CD4-positive, alpha-beta T cell treated with Interferon gamma for 1 hour (primary cell): ENCODE measurements at regions not wholly inside any gene's neighbourhood (a gene's known extent, or its start where the extent isn't known, plus 50 kb on each side); places are given as distances from the start of the nearest gene placed in this dataset.

Experiments used
- DNase-seq: peaks from one replicate; pipeline ENCODE4 v3.0.0-alpha.2; 2020

DNA sequence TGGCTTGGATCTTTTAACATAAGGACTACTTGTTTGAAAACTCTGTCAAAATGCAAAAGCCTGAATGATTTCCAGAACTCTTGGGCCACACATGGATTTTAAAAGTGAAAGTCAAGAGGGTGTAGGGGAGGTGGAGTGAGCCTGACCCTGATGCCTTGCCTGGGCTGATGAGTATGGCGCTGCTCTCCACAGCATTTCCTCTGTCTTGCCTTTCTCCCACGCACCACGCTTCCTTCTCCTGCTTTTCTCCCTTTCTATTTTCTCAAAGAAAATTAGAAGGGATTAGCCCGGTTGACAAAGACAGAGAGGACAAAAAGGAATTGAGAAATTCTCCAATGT is 207.0 kb upstream of the CCDC68 start:
- no peak for DNase-seq

- no peak for DNase-seq
These were observed 204.3 kb upstream of the CCDC68 start for GRCh38 chr18:55163550-55163949.

- DNase-seq, result no peak
These were observed 202.7 kb upstream of the CCDC68 start for GRCh38 chr18:55161916-55162315.

- DNase-seq, result no peak
These were observed 199.8 kb upstream of the CCDC68 start for GRCh38 chr18:55159027-55159426.

- DNase-seq, result no peak
These were observed 199.3 kb upstream of the CCDC68 start for GRCh38 chr18:55158570-55158969.

DNA sequence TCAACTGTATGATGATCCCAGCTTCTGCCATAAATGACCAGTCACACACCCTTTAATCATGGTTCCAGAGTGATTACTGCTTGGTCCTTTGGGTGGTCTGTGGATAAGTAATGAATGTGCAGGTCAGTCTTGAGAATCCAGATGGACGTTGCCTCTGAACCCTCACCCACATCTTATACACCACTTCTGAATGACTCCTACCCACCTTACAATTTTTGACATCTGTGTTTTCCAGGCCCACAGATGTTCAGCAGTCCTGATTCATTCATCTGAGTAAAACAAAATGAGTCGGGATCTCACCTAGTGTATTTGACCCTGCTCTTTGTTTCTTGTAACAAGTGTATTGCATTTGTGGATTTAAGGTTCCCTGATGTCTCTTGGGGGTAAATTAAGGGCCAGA is 194.1 kb upstream of the CCDC68 start:
- no peak for DNase-seq

DNA sequence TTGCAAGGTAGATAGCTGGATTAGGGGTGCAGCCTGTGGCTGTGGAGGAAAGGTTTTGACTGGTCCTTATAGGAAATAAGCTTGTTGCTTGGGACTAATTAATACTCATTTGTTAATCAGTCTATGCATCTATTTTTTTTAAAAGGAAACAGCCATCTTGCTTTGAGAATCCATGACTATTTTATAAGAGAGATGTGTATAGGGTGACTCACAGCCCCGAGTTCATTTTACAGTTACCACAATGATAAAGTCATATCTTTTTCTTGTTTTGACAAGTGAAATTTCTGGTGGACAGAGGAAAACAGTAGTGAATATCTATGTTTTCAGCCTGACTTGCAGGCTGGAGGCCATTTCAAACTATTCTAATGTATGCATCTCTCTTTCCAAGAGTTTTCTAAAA is 193.5 kb upstream of the CCDC68 start:
- DNase-seq, result no peak

- no peak for DNase-seq
These were observed 190.7 kb upstream of the CCDC68 start for GRCh38 chr18:55149994-55150393.

- DNase-seq, result no peak
These were observed 188.5 kb upstream of the CCDC68 start for GRCh38 chr18:55147791-55148190.

GRCh38 chr18:55144193-55144930 is 185.1 kb upstream of the CCDC68 start:
- DNase-seq, result no peak

DNA sequence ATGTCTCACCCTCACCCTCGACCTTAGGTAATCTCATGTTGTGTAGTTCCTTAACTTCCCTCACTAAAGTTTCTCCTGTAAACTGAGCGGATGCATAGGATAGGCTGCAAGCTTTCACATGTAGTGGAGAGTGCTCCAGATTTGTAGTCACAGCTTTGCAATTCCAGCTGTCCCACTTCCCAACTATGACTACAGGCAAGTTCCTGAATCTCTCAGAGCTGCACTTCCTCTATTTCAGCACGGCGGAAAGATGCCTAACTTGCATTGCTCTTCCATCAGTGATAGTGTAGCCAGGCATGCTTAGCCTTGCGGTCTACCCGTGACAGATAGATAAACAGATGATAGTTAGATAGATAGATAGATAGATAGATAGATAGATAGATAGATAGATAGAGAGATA is 183.1 kb upstream of the CCDC68 start:
- no peak for DNase-seq

DNA sequence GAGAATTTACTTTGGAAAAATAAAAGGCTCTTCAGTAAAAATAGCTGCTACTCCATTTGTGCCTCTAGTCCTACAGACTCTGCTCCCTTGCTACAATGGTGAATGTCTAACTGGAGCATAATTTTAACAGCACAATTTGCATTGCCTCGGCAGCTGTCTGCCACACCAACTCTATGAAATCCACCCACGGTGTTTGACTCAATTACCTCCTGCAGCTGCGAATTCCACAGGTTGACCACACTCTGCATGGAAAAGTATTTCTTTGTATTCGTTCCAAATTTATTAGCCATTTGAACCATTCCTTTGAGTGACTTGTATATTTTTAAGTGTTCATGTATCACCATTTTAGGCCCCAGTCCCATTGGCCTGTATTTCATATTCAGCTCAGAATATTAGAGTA is 182.1 kb upstream of the CCDC68 start:
- DNase-seq, result no peak

DNA sequence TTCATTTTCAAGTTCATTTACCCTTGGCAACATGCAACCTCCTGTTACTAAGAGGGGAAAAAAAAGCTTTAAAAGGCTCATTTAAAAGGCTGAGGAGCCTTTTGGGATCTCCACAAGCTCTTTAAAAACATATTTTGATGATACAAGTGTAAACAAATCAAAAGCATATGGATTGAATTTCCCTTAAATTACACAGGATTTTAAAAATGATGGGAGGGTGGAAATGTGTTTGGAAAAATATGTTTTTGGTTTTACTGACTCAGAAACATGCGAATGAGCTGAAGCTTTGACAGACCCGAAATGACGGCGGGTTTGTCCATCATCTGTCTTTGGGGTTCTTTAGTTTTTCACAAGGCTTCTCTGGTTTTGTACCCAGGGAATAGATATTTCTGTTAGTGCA is 180.6 kb upstream of the CCDC68 start:
- DNase-seq, result no peak

DNA sequence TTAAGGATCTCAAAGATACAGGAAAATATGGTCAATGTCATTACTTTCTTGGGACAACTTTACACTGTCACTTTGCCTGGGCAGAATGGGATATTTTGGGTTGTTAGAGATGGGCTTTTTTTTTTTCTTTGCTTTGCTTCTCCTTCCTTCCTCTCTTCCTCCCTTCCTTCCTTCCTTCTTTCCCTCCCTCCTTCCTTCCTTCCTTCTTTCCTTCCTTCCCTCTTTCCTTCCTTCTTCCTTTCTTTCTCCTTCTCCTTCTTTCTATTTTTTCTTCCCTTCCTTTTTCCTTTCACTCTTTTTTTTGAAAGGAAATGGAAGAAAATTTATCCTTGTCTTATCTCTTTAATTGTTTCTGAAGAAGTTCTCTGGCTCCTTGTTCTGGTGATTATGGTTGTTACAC is 180.0 kb upstream of the CCDC68 start:
- DNase-seq, result no peak

DNA sequence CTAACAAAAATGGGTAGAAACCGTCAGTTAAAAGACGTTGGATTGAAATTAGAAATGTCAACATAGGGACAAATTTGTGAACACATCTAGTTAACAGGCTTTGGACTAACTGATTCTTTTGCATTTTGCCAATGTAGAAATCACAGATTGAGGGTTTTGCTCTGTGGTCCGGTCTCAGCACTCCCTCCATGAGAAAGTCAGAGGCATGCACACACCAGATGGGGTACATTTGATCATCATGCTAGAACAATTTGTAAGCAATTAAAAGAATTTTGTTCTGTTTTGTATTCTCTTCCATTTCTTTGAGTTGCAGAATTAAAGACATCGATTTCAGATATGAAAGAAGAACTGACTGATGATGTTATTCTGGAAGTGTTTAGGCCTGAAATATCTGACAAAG is 179.1 kb upstream of the CCDC68 start:
- DNase-seq, result no peak

DNA sequence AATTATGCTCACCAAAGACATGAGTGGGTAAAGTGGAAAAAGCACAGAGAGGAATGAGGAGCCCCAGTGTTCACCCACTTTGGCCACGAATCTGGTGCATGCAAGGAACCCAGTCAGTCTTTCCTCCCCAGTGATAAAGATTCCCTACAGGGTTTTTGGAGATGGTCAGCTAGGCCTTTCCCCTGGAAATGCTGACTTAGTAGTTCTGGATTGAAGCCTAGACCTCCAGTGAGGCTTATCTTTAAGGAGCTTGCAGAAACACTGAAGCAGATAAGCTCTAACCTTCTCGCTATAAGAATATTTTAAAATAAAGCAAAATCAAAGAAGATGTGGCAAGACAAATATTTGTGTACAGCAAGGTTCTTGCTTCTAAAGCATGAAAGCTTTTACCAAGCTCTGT is 178.3 kb upstream of the CCDC68 start:
- DNase-seq, result no peak

DNA sequence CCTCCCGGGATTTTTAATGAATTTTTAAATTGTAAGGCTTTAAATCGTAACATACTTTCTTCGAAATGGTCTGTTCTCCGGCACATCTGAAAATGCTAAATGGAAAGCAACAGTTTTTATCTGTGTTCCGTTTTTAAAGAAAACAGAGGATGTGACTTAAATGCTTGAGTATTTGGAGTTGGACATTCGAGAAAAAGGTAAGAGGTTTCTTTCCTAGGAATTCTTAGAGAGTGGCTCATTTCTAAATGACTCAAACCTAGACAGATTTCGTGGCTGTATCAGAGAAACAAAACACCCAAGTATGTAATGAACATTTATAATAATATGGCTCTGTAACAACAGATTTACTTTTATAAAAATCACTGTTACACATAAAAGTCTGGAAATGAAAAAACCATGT is 177.6 kb upstream of the CCDC68 start:
- no peak for DNase-seq

DNA sequence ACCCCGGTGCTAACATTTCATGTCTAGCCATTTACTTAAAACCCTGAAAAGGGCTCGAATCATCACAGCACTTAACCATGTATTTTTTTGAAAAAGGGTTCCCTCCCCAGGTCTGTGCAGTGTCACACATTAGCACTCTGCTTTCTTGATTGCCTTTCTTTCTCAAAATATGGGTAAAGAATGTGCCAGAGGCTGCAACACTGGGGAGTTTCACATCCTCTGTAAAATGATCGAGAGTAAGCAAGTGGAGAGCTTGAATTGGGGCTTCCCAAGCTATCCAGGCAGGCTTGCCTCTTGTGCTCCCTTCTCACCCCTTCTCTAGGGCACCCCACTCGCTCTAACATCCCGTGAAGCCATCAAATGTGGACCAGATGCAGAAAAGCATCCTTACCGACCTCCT is 177.0 kb upstream of the CCDC68 start:
- no peak for DNase-seq

DNA sequence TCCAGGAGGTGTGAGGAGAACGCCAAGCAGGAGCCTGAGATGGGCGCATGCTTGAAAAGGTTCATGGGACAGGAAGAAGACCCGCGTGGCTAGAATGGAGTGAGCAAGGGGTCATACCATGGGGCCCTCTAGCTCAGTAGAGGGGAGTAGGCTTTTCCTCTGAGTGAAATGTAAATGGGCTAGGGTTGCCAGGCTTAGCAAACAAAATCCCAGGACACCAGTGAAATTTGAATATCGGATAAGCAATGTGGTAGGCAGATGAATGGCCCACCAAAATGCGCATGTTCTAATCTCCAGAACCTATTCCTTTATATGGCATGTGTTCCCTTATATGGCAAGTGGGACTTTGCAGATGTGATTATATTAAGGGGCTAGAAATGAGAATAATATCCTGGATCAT is 174.1 kb upstream of the CCDC68 start:
- no peak for DNase-seq

DNA sequence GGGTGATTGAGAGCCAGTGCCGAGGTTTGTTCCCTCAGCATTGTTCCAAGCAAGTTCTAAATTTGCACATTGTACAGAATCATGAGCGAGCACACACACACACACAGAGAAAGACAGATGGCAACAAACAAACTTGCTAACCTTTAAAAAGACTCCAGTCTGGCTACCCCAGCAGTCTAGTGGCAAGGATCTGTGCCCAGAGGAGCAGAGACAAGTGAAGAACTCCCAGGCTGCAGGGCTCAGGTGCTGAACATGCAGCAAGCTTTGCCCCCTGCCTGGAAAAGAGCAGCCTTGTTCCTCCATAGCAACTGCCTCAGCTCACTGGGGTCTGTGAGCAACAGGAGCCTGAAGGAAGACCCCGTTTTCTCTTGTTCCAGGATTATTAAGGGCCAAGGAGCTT is 169.2 kb upstream of the CCDC68 start:
- no peak for DNase-seq

DNA sequence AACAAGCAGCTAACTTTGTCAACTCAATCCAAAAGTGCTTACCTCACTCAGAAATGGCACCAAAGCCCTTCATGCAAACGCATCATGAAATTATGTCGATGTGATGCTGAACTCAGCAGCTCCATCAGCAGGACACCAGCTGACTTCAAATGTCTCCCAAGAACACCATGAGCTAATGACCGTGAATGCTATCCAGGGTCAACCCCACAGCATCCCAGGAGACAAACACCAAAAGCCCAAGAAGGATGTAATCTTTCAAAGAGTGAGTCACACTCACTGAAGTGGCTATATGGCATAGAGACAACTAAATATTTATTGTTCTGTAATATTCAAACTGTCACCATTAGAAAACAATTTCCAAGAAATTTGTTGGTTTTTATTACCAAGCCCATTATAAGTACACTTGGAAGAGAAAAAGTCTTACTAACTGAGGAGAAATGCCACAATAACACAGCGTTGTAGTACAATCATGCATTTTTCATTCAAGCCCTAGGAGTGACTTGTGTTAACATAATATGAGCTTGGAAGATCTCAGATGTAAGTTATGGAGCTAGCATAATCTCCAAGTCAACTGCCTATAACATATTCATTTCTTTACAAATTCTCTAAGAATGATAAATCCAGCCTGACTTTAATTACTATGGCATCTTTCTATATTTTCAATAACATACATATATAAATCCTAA is 165.0 kb upstream of the CCDC68 start:
- no peak for DNase-seq

- no peak for DNase-seq
These were observed 164.1 kb upstream of the CCDC68 start for GRCh38 chr18:55123361-55123760.

DNA sequence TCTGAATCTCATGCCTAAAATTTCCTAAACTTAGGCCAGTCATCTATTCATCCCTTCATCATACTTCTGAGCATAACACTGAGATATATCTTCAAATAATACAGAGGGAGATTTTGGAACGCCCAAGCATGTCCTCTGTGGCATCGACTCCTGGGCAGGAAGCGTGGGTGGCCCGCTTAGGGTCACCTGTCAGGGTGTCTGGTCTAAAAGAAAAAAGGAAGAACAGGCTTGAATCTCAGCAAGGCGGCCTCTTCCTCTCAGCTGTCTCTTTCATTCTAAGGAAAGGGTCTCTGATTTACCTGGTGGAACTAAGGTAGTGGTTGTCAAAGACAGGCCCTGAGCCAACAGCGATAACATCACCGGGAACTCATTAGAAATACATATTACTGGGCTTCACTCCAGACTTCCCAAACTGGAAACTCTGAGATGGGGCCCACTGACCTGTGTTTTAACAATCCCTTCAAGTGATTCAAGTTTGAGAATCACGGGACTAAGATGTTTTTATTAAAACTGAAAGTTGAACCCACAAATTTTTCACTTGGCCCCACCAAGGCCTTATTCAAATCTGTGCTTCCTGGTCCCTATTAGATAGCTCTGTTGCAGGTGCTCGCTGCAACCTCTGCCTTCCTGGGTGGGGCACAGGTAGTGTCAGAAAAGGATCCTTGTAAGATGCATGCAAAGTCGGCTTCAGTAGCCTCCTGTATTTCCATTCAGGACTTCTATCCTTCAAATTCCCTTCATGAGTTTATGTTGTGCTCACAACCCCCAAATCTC is 162.3 kb upstream of the CCDC68 start:
- DNase-seq, result no peak

- DNase-seq, result no peak
These were observed 161.6 kb upstream of the CCDC68 start for GRCh38 chr18:55120896-55121295.
